Loucy (cell line): ENCODE measurements at regions not wholly inside any gene's neighbourhood (a gene's known extent, or its start where the extent isn't known, plus 50 kb on each side); places are given as distances from the start of the nearest gene placed in this dataset.

ENCODE experiments used
- H2AFZ ChIP-seq: fragments of 200-600 bp; sonication (generic); 2 replicates; pipeline ENCODE4 v1.6.0; 2016; ENCODE audit warnings: antibody characterized with exemption, mild to moderate bottlenecking, low read length, moderate library complexity
- H3F3A ChIP-seq: fragments of 200-600 bp; 2 replicates; pipeline ENCODE4 v1.6.0; 2016; ENCODE audit warnings: antibody characterized with exemption, low read depth, mild to moderate bottlenecking
- H3K27me3 ChIP-seq: fragments of 200-600 bp; sonication (generic); 2 replicates; pipeline ENCODE4 v1.6.1; 2014; ENCODE audit warnings: low read length, mild to moderate bottlenecking; ENCODE audit not compliant: insufficient read depth, poor library complexity, severe bottlenecking
- H3K36me3 ChIP-seq: fragments of 200-600 bp; sonication (generic); 2 replicates; pipeline ENCODE4 v1.6.1; 2016; ENCODE audit warnings: low read length; ENCODE audit not compliant: insufficient read depth
- H3K4me1 ChIP-seq: fragments of 200-600 bp; sonication (generic); 2 replicates; pipeline ENCODE4 v1.5.1; 2014; ENCODE audit warnings: low read length, mild to moderate bottlenecking; ENCODE audit not compliant: insufficient read depth, poor library complexity, severe bottlenecking
- H3K4me2 ChIP-seq: fragments of 200-600 bp; sonication (generic); 2 replicates; pipeline ENCODE4 v1.6.0; 2014; ENCODE audit warnings: antibody characterized with exemption, low read length, low read depth, mild to moderate bottlenecking; ENCODE audit not compliant: poor library complexity, severe bottlenecking
- H3K4me3 ChIP-seq: fragments of 200-600 bp; sonication (generic); 2 replicates; pipeline ENCODE4 v1.5.1; 2014; ENCODE audit warnings: low read length, mild to moderate bottlenecking, mixed read lengths; ENCODE audit not compliant: poor library complexity, severe bottlenecking
- H3K79me2 ChIP-seq: fragments of 200-600 bp; sonication (generic); 2 replicates; pipeline ENCODE4 v1.6.1; 2014; ENCODE audit warnings: low read length; ENCODE audit not compliant: insufficient read depth
- H3K9ac ChIP-seq: fragments of 200-600 bp; sonication (generic); 2 replicates; pipeline ENCODE4 v1.6.0; 2014; ENCODE audit warnings: mild to moderate bottlenecking, low read depth, low read length, moderate library complexity; ENCODE audit not compliant: poor library complexity, severe bottlenecking
- H3K9me2 ChIP-seq: fragments of 200-600 bp; sonication (generic); replicated peaks from 2 replicates; pipeline ENCODE4 v1.6.1; 2016; ENCODE audit warnings: low read depth, low read length, mixed read lengths
- H3K9me3 ChIP-seq: fragments of 200-600 bp; sonication (generic); 2 replicates; pipeline ENCODE4 v1.6.1; 2014; ENCODE audit warnings: mild to moderate bottlenecking, antibody characterized with exemption, low read length, low read depth; ENCODE audit not compliant: insufficient read depth
- H4K20me1 ChIP-seq: fragments of 200-600 bp; sonication (generic); 2 replicates; pipeline ENCODE4 v1.6.0; 2014; ENCODE audit warnings: antibody characterized with exemption, low read length, mild to moderate bottlenecking; ENCODE audit not compliant: insufficient read depth, poor library complexity, severe bottlenecking
- EZH2phosphoT487 ChIP-seq: fragments of 200-600 bp; IDR thresholded peaks from 2 replicates; pipeline ENCODE4 v1.6.1; 2018; ENCODE audit warnings: antibody characterized with exemption, mild to moderate bottlenecking, moderate library complexity, borderline replicate concordance
- TF ChIP-seq, protein P1 (sequence below): fragments of 200-600 bp; sonication (generic); conservative IDR thresholded peaks from 2 replicates; pipeline ENCODE4 v1.5.1; 2014; ENCODE audit warnings: mild to moderate bottlenecking, antibody characterized with exemption, low read length

DNA sequence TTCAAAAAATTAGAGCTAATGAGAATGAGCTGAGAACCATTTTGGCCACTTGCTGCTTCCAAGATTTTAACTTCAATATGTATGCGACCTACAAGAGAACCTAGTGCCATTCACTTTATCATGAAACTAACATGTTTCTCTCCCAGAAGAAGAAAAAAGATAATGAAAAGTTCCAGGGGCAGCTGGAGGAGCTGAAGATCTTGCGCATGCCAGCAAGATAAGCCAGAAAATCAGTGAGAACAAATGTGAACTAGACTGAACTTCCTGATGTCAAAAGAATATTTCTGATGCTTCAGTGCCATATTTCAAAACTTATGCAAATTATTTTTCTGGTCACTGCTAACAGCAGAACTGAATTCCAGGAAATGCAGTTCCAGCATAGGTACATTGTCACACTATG, 1265.1 kb downstream of the BRINP3 start:
- no peak for TF ChIP-seq EZH2phosphoT487
- TF ChIP-seq, protein P1, sequence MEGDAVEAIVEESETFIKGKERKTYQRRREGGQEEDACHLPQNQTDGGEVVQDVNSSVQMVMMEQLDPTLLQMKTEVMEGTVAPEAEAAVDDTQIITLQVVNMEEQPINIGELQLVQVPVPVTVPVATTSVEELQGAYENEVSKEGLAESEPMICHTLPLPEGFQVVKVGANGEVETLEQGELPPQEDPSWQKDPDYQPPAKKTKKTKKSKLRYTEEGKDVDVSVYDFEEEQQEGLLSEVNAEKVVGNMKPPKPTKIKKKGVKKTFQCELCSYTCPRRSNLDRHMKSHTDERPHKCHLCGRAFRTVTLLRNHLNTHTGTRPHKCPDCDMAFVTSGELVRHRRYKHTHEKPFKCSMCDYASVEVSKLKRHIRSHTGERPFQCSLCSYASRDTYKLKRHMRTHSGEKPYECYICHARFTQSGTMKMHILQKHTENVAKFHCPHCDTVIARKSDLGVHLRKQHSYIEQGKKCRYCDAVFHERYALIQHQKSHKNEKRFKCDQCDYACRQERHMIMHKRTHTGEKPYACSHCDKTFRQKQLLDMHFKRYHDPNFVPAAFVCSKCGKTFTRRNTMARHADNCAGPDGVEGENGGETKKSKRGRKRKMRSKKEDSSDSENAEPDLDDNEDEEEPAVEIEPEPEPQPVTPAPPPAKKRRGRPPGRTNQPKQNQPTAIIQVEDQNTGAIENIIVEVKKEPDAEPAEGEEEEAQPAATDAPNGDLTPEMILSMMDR, result no peak
- no peak overlapping the region for H2AFZ ChIP-seq

GRCh38 chr1:189216886-189217285, 1260.8 kb downstream of the BRINP3 start:
- H3K79me2 ChIP-seq, result no peaks in the 10 kb centered on the region
- no peak overlapping the region for H3K4me2 ChIP-seq
- no peak for TF ChIP-seq EZH2phosphoT487
- TF ChIP-seq, protein P1, result no peak
- H2AFZ ChIP-seq, result no peak overlapping the region
- no peaks in the 10 kb centered on the region for H3K27me3 ChIP-seq
- H3K9me3 ChIP-seq, result no peaks in the 10 kb centered on the region
- H3K4me3 ChIP-seq, result no peak overlapping the region
- no peaks in the 10 kb centered on the region for H3F3A ChIP-seq
- no peaks in the 10 kb centered on the region for H3K4me1 ChIP-seq
- no peak overlapping the region for H3K9ac ChIP-seq
- no peaks in the 10 kb centered on the region for H3K36me3 ChIP-seq
- H3K9me2 ChIP-seq, result no peaks in the 10 kb centered on the region
- no peaks in the 10 kb centered on the region for H4K20me1 ChIP-seq

More for the DNA sequence above, 1265.1 kb downstream of the BRINP3 start:
- no peaks in the 10 kb centered on the region for H3K36me3 ChIP-seq
- H3F3A ChIP-seq, result no peaks in the 10 kb centered on the region
- no peaks in the 10 kb centered on the region for H3K4me1 ChIP-seq
- no peak overlapping the region for H3K9ac ChIP-seq
- H3K9me2 ChIP-seq, result no peaks in the 10 kb centered on the region
- H4K20me1 ChIP-seq, result no peaks in the 10 kb centered on the region
- H3K4me3 ChIP-seq, result no peak overlapping the region
- H3K79me2 ChIP-seq, result no peaks in the 10 kb centered on the region
- H3K27me3 ChIP-seq, result no peaks in the 10 kb centered on the region
- H3K9me3 ChIP-seq, result no peaks in the 10 kb centered on the region
- H3K4me2 ChIP-seq, result no peak overlapping the region

GRCh38 chr1:189217646-189218045, 1260.0 kb downstream of the BRINP3 start:
- no peak overlapping the region for H2AFZ ChIP-seq
- H3K4me1 ChIP-seq, result no peaks in the 10 kb centered on the region
- H3K9me2 ChIP-seq, result no peaks in the 10 kb centered on the region
- TF ChIP-seq EZH2phosphoT487, result no peak
- TF ChIP-seq, protein P1, result no peak
- H3F3A ChIP-seq, result no peaks in the 10 kb centered on the region
- H4K20me1 ChIP-seq, result no peaks in the 10 kb centered on the region
- H3K9me3 ChIP-seq, result no peaks in the 10 kb centered on the region
- H3K79me2 ChIP-seq, result no peaks in the 10 kb centered on the region
- no peaks in the 10 kb centered on the region for H3K36me3 ChIP-seq
- H3K27me3 ChIP-seq, result no peaks in the 10 kb centered on the region
- H3K9ac ChIP-seq, result no peak overlapping the region
- no peak overlapping the region for H3K4me3 ChIP-seq
- H3K4me2 ChIP-seq, result no peak overlapping the region
